H7 (cell line): ENCODE measurements at regions not wholly inside any gene's neighbourhood (a gene's known extent, or its start where the extent isn't known, plus 50 kb on each side); places are given as distances from the start of the nearest gene placed in this dataset.

Source experiments
- DNase-seq: peaks from one replicate; pipeline ENCODE4 v3.0.0; 2012
- H3K27me3 ChIP-seq: 2 replicates; pipeline ENCODE4 v1.6.0; 2011; ENCODE audit warnings: mild to moderate bottlenecking, low read length; ENCODE audit not compliant: control insufficient read depth, insufficient read depth
- H3K36me3 ChIP-seq: replicated peaks from 2 replicates; pipeline ENCODE4 v1.5.1; 2011; ENCODE audit warnings: low read length; ENCODE audit not compliant: control insufficient read depth, insufficient read depth
- H3K4me3 ChIP-seq: 2 replicates; pipeline ENCODE4 v1.5.1; 2011; ENCODE audit warnings: low read depth, mild to moderate bottlenecking, control low read depth, low read length, moderate library complexity; ENCODE audit not compliant: insufficient read depth

GRCh38 chr13:105971312-105971711, 564.1 kb downstream of the EFNB2 start:
- H3K36me3 ChIP-seq = no peaks in the 10 kb centered on the region
- no peak for DNase-seq
- no peak overlapping the region for H3K4me3 ChIP-seq
- H3K27me3 ChIP-seq = no peaks in the 10 kb centered on the region

- no peak overlapping the region for H3K4me3 ChIP-seq
- H3K36me3 ChIP-seq = no peaks in the 10 kb centered on the region
- H3K27me3 ChIP-seq = no peaks in the 10 kb centered on the region
- DNase-seq = no peak
These were observed 565.7 kb downstream of the EFNB2 start for GRCh38 chr13:105969761-105970160.

- no peak overlapping the region for H3K4me3 ChIP-seq
- no peaks in the 10 kb centered on the region for H3K27me3 ChIP-seq
- no peaks in the 10 kb centered on the region for H3K36me3 ChIP-seq
- no peak for DNase-seq
These were observed 569.6 kb downstream of the EFNB2 start for GRCh38 chr13:105965910-105966309.

GRCh38 chr13:105962080-105962479, 573.4 kb downstream of the EFNB2 start:
- Histone ChIP-seq H3K36me3 (no peaks in the 10 kb centered on the region), H3K4me3 (no peak overlapping the region), H3K27me3 (no peaks in the 10 kb centered on the region)
- DNase-seq = no peak

- Histone ChIP-seq H3K36me3 (no peaks in the 10 kb centered on the region), H3K27me3 (no peaks in the 10 kb centered on the region), H3K4me3 (no peak overlapping the region)
- no peak for DNase-seq
These were observed 574.0 kb downstream of the EFNB2 start for GRCh38 chr13:105961438-105961837.

- DNase-seq = no peak
- no peak overlapping the region for H3K4me3 ChIP-seq
- H3K36me3 ChIP-seq = no peaks in the 10 kb centered on the region
- H3K27me3 ChIP-seq = no peaks in the 10 kb centered on the region
These were observed 575.1 kb downstream of the EFNB2 start for GRCh38 chr13:105960326-105960725.

GRCh38 chr13:105959876-105960275, 575.6 kb downstream of the EFNB2 start:
- no peak overlapping the region for H3K4me3 ChIP-seq
- H3K36me3 ChIP-seq = no peaks in the 10 kb centered on the region
- H3K27me3 ChIP-seq = no peaks in the 10 kb centered on the region
- no peak for DNase-seq

- no peaks in the 10 kb centered on the region for H3K27me3 ChIP-seq
- no peak overlapping the region for H3K4me3 ChIP-seq
- H3K36me3 ChIP-seq = no peaks in the 10 kb centered on the region
These were observed 577.6 kb downstream of the EFNB2 start for GRCh38 chr13:105957769-105958438.

GRCh38 chr13:105956921-105957320, 578.5 kb downstream of the EFNB2 start:
- no peak for DNase-seq
- Histone ChIP-seq H3K36me3 (no peaks in the 10 kb centered on the region), H3K4me3 (no peak overlapping the region), H3K27me3 (no peaks in the 10 kb centered on the region)

More at GRCh38 chr13:105957769-105958438, 577.6 kb downstream of the EFNB2 start:
- no peak for DNase-seq

- DNase-seq = no peak
- H3K36me3 ChIP-seq = no peaks in the 10 kb centered on the region
- no peaks in the 10 kb centered on the region for H3K27me3 ChIP-seq
- no peak overlapping the region for H3K4me3 ChIP-seq
These were observed 582.5 kb downstream of the EFNB2 start for GRCh38 chr13:105952973-105953290.

GRCh38 chr13:105952233-105952972, 583.1 kb downstream of the EFNB2 start:
- DNase-seq = no peak
- Histone ChIP-seq H3K36me3 (no peaks in the 10 kb centered on the region), H3K27me3 (no peaks in the 10 kb centered on the region), H3K4me3 (no peak overlapping the region)

- H3K36me3 ChIP-seq = no peaks in the 10 kb centered on the region
- H3K4me3 ChIP-seq = no peak overlapping the region
- no peak for DNase-seq
- no peaks in the 10 kb centered on the region for H3K27me3 ChIP-seq
These were observed 587.3 kb downstream of the EFNB2 start for GRCh38 chr13:105948143-105948542.

GRCh38 chr13:105940882-105941281, 594.6 kb downstream of the EFNB2 start:
- Histone ChIP-seq H3K36me3 (no peaks in the 10 kb centered on the region), H3K27me3 (no peaks in the 10 kb centered on the region; the same call in 1 of the 2 replicates), H3K4me3 (no peak overlapping the region)
- no peak for DNase-seq

- Histone ChIP-seq H3K27me3 (no peaks in the 10 kb centered on the region; the same call in 1 of the 2 replicates), H3K4me3 (no peak overlapping the region), H3K36me3 (no peaks in the 10 kb centered on the region)
- DNase-seq = no peak
These were observed 598.0 kb downstream of the EFNB2 start for GRCh38 chr13:105937451-105937850.

- no peak overlapping the region for H3K4me3 ChIP-seq
- no peaks in the 10 kb centered on the region for H3K36me3 ChIP-seq
- no peak for DNase-seq
- H3K27me3 ChIP-seq = no peaks in the 10 kb centered on the region; the same call in 1 of the 2 replicates
These were observed 598.6 kb downstream of the EFNB2 start for GRCh38 chr13:105936816-105937215.
